ENCODE measurements at regions not wholly inside any gene's neighbourhood (a gene's known extent, or its start where the extent isn't known, plus 50 kb on each side); places are given as distances from the start of the nearest gene placed in this dataset.

- dilution Hi-C loops (cut with HindIII; ENCODE audit: low sequenced_read_pairs, unreplicated experiment) = no loop called here
- H3K9me3 ChIP-seq (ENCODE audit: control insufficient read depth, insufficient read depth, low read length) = peaks cover 26% of the 10 kb centered on the region
- no peak for TF ChIP-seq FOS (IDR thresholded peaks at IDR 0.05; ENCODE audit: low read depth, low read length)
- TF ChIP-seq BHLHE40 (IDR thresholded peaks at IDR 0.05; ENCODE audit: low read depth, low read length) = no peak
- no peak for TF ChIP-seq USF2 (IDR thresholded peaks at IDR 0.05; ENCODE audit: low read depth, low read length)
- no peak for TF ChIP-seq CEBPB (IDR thresholded peaks at IDR 0.05; ENCODE audit: low read depth, low read length)
- TF ChIP-seq MXI1 (IDR thresholded peaks at IDR 0.05; ENCODE audit: borderline replicate concordance, low read depth, low read length) = no peak
- TF ChIP-seq MAFK (IDR thresholded peaks at IDR 0.05; ENCODE audit: low read depth, low read length) = no peak
- no peak for TF ChIP-seq CTCF (conservative IDR thresholded peaks at IDR 0.05; ENCODE audit: low read depth, low read length)
- TF ChIP-seq CHD1 (IDR thresholded peaks at IDR 0.05; ENCODE audit: low read depth, low read length) = no peak
- no peak for TF ChIP-seq RFX5 (IDR thresholded peaks at IDR 0.05; ENCODE audit: low read depth, low read length)
- no peak for TF ChIP-seq RCOR1 (IDR thresholded peaks at IDR 0.05; ENCODE audit: insufficient replicate concordance, low read length)
- no peak for TF ChIP-seq SMC3 (IDR thresholded peaks at IDR 0.05; ENCODE audit: low read depth, low read length)
- TF ChIP-seq NFE2L2 (IDR thresholded peaks at IDR 0.05; ENCODE audit: low read depth, low read length) = no peak
- no peak for TF ChIP-seq MAZ (IDR thresholded peaks at IDR 0.05; ENCODE audit: borderline replicate concordance, low read depth, low read length)
- no peak for TF ChIP-seq POLR2A (IDR thresholded peaks at IDR 0.05; ENCODE audit: low read depth, low read length)
- no peak for TF ChIP-seq RAD21 (IDR thresholded peaks at IDR 0.05; ENCODE audit: low read length)
- H2AFZ ChIP-seq (replicated peaks; ENCODE audit: low read length, poor library complexity) = no peak overlapping the region
- H3K14ac ChIP-seq (replicated peaks; ENCODE audit: low read depth, low read length) = no peak overlapping the region
- H3K4ac ChIP-seq (ENCODE audit: low read depth, low read length) = no peak overlapping the region
- no peaks in the 10 kb centered on the region for H3K79me1 ChIP-seq (ENCODE audit: low read depth in 1 of 2, low read length in 2 of 2)
- no peaks in the 10 kb centered on the region for H3K36me3 ChIP-seq (ENCODE audit: control insufficient read depth, insufficient read depth, low read length)
- no peak overlapping the region for H2BK20ac ChIP-seq (ENCODE audit: low read depth, low read length)
- ChIA-PET CTCF (no interaction called here), POLR2A (ENCODE audit: unreplicated experiment) (no interaction called here)
- no peak overlapping the region for H4K8ac ChIP-seq (ENCODE audit: low read depth in 2 of 2, low read length in 2 of 2)
- H3K18ac ChIP-seq (ENCODE audit: low read depth, low read length) = no peak overlapping the region
- H2BK15ac ChIP-seq (ENCODE audit: low read depth, low read length) = no peak overlapping the region
- H4K5ac ChIP-seq (ENCODE audit: low read depth, low read length) = no peak overlapping the region
- no peak overlapping the region for H3K56ac ChIP-seq (ENCODE audit: extremely low read depth, insufficient read depth, low read length)
- H2BK120ac ChIP-seq (ENCODE audit: low read depth, low read length) = no peak overlapping the region
- no peak overlapping the region for H3K27ac ChIP-seq (ENCODE audit: insufficient read depth, low read length)
- no peak overlapping the region for H3K4me2 ChIP-seq (ENCODE audit: low read depth, low read length)
- intact Hi-C loops (cut with micrococcal nuclease) = no loop called here
- ATAC-seq (ENCODE audit: low read depth) (no peak), DNase-seq (no peak)
- no peak overlapping the region for H2AK9ac ChIP-seq (replicated peaks; ENCODE audit: low read depth, low read length, poor library complexity)
- H2BK5ac ChIP-seq (ENCODE audit: low read depth, low read length, poor library complexity, severe bottlenecking) = no peak overlapping the region
- 87% methylated on average over 3 of the region's 16 CpGs; no CpG with 5 or more reads in 1 of the 2 experiments for WGBS, 2 experiments (ENCODE audit: extremely low coverage in 2 of 2, insufficient read length in 1 of 2)
- H3K9me1 ChIP-seq (ENCODE audit: insufficient read depth, low read length) = no peaks in the 10 kb centered on the region
- H2AK5ac ChIP-seq (ENCODE audit: low read depth, low read length) = no peak overlapping the region
- H3K27me3 ChIP-seq (ENCODE audit: control insufficient read depth, insufficient read depth, low read length) = no peaks in the 10 kb centered on the region
- H3K23ac ChIP-seq (ENCODE audit: low read depth, low read length) = no peak overlapping the region
- no peak overlapping the region for H4K91ac ChIP-seq (ENCODE audit: insufficient read depth, low read depth, low read length)
- in situ Hi-C loops (cut with MboI; ENCODE audit: low sequenced_read_pairs) = no loop called here
- no peak overlapping the region for H3K4me3 ChIP-seq (ENCODE audit: insufficient read depth, low read depth, low read length)
- no peak overlapping the region for H3K9ac ChIP-seq (ENCODE audit: low read depth, low read length)
- no TSS peak for BruUV-seq (replicated peaks)
- H3K4me1 ChIP-seq (ENCODE audit: control insufficient read depth, insufficient read depth, low read length) = no peaks in the 10 kb centered on the region
- no peaks in the 10 kb centered on the region for H4K20me1 ChIP-seq (ENCODE audit: insufficient read depth, low read length)
Observed at GRCh38 chr11:133649040-133649439, 116.7 kb upstream of the OPCML start.
